Transverse colon (tissue), 4 donors: ENCODE measurements at regions not wholly inside any gene's neighbourhood (a gene's known extent, or its start where the extent isn't known, plus 50 kb on each side); places are given as distances from the start of the nearest gene placed in this dataset.

Experiments
- CTCF ChIP-seq, 5 experiments: fragments of 200-600 bp in 3 of 5; fragments of 450-650 bp in 2 of 5; sonication (generic) in 3 of 5; IDR thresholded peaks; 1 replicate in 2 of 5; 2 replicates in 3 of 5; pipeline ENCODE4 v1.5.1; 2016 to 2017; ENCODE audit warnings: antibody characterized with exemption in 5 of 5, inconsistent platforms in 3 of 5, mild to moderate bottlenecking in 2 of 5, moderate library complexity in 1 of 5
- EP300 ChIP-seq: sonication (generic); formaldehyde crosslinking; IDR thresholded peaks from one replicate; pipeline ENCODE4 v1.6.1; 2017; ENCODE audit warnings: antibody characterized with exemption, low read depth
- POLR2A ChIP-seq: fragments of 450-650 bp; IDR thresholded peaks from one replicate; pipeline ENCODE4 v1.6.1; 2016; ENCODE audit warnings: antibody characterized with exemption, mild to moderate bottlenecking, moderate library complexity
- POLR2AphosphoS5 ChIP-seq, 3 donors: sonication (generic); formaldehyde crosslinking; IDR thresholded peaks; one replicate each; pipeline ENCODE4 v1.6.1; 2016; ENCODE audit warnings: antibody characterized with exemption in 3 of 3

- TF ChIP-seq CTCF (IDR thresholded peaks at IDR 0.05): no peak
- TF ChIP-seq POLR2A: no peak
- TF ChIP-seq EP300: no peak
- no peak for TF ChIP-seq POLR2AphosphoS5 (IDR thresholded peaks at IDR 0.05)
Measured at GRCh38 chr12:29048787-29049186, 100.3 kb upstream of the FAR2 start.
